Endothelial cell of umbilical vein (primary cell): ENCODE measurements at regions not wholly inside any gene's neighbourhood (a gene's known extent, or its start where the extent isn't known, plus 50 kb on each side); places are given as distances from the start of the nearest gene placed in this dataset.

Experiments used
- BruUV-seq: library from RNA; stranded (reverse); fragments of 400-500 nt; replicated peaks from 2 replicates; lab custom pipeline; 2021; lab: Mats Ljungman, UMichigan
- CTCF ChIA-PET: fragments of 300-600, 350-600 bp; sonication (Branson Sonifier 250); formaldehyde crosslinking; loops from one replicate; lab custom pipeline; 2021; ENCODE audit warnings: antibody characterized with exemption, inconsistent platforms; lab: Charles Lee
- POLR2A ChIA-PET: fragments of 300-600, 350-600 bp; sonication (Branson Sonifier 250); formaldehyde crosslinking; loops from one replicate; lab custom pipeline; 2021; ENCODE audit warnings: antibody characterized with exemption, inconsistent platforms; lab: Charles Lee
- DNase-seq: peaks from one replicate; pipeline ENCODE4 v3.0.0-alpha.2; 2011; ENCODE audit warnings: low read depth, low spot score
- FAIRE-seq: peaks from 2 replicates; lab custom pipeline; 2011; peaks lifted over from hg19 to GRCh38; lab: Jason Lieb, UNC
- H2AFZ ChIP-seq: 2 replicates; pipeline ENCODE4 v1.6.0; 2012; ENCODE audit warnings: low read depth, low read length, control low read depth, inconsistent platforms
- H3K27ac ChIP-seq: 2 replicates; pipeline ENCODE4 v1.5.1; 2011; ENCODE audit warnings: low read depth, mild to moderate bottlenecking, control low read depth, low read length, moderate library complexity; ENCODE audit not compliant: insufficient read depth
- H3K27me3 ChIP-seq, 2 experiments: 2 replicates each; pipeline versions ENCODE4 v1.6.0 to v1.6.1; 2011; ENCODE audit warnings: low read length in 2 of 2, mixed read lengths in 1 of 2; ENCODE audit not compliant: control insufficient read depth in 2 of 2, insufficient read depth in 2 of 2
- H3K36me3 ChIP-seq, 2 experiments: 2 replicates in 1 of 2; 3 replicates in 1 of 2; pipeline ENCODE4 v1.5.1; 2011; ENCODE audit warnings: low read length in 2 of 2, mild to moderate bottlenecking in 1 of 2, moderate library complexity in 1 of 2; ENCODE audit not compliant: control insufficient read depth in 2 of 2, insufficient read depth in 2 of 2; ENCODE audit errors: extremely low read depth in 1 of 2
- H3K4me1 ChIP-seq: 3 replicates; pipeline ENCODE4 v1.5.1; 2011; ENCODE audit warnings: mild to moderate bottlenecking, low read length; ENCODE audit not compliant: control insufficient read depth, insufficient read depth; ENCODE audit errors: extremely low read depth
- H3K4me2 ChIP-seq: 2 replicates; pipeline ENCODE4 v1.6.1; 2011; ENCODE audit warnings: low read length, control low read depth, mixed read lengths; ENCODE audit not compliant: insufficient read depth
- H3K4me3 ChIP-seq, 3 experiments: fragments of 200-600 bp in 1 of 3; sonication (generic), shearing (Covaris generic) in 1 of 3; replicated peaks in 1 of 3; 2 replicates each; pipeline ENCODE4 v1.5.1; 2011 to 2016; ENCODE audit warnings: control low read depth in 3 of 3, low read length in 3 of 3, mild to moderate bottlenecking in 2 of 3, inconsistent platforms in 1 of 3, low read depth in 1 of 3, moderate library complexity in 1 of 3; ENCODE audit not compliant: insufficient read depth in 1 of 3
- H3K79me2 ChIP-seq: 2 replicates; pipeline ENCODE4 v1.6.0; 2012; ENCODE audit warnings: low read length, inconsistent platforms; ENCODE audit not compliant: control insufficient read depth, insufficient read depth
- H3K9ac ChIP-seq: replicated peaks from 2 replicates; pipeline ENCODE3; 2011; ENCODE audit warnings: low read length, control low read depth; ENCODE audit not compliant: insufficient read depth; ENCODE audit errors: extremely low read depth
- H3K9me1 ChIP-seq: replicated peaks from 3 replicates; pipeline ENCODE4 v1.6.0; 2011; ENCODE audit warnings: mild to moderate bottlenecking, low read length; ENCODE audit not compliant: control insufficient read depth, insufficient read depth; ENCODE audit errors: extremely low read depth
- H3K9me3 ChIP-seq: replicated peaks from 2 replicates; pipeline ENCODE4 v1.5.1; 2012; ENCODE audit warnings: low read length, inconsistent platforms; ENCODE audit not compliant: control insufficient read depth, insufficient read depth
- H4K20me1 ChIP-seq: replicated peaks from 2 replicates; pipeline ENCODE3; 2011; ENCODE audit warnings: mild to moderate bottlenecking, low read length; ENCODE audit not compliant: control insufficient read depth, insufficient read depth; ENCODE audit errors: extremely low read depth
- CTCF ChIP-seq, 2 donors: IDR thresholded peaks; 1 replicate in 1 of 2; 2 replicates in 1 of 2; pipeline ENCODE4 v1.5.1; 2011; ENCODE audit warnings: low read length in 2 of 2, mild to moderate bottlenecking in 2 of 2, moderate library complexity in 2 of 2, control low read depth in 1 of 2, inconsistent platforms in 1 of 2, low read depth in 1 of 2; ENCODE audit not compliant: insufficient read depth in 1 of 2; ENCODE audit errors: extremely low read depth in 1 of 2
- EZH2 ChIP-seq: IDR thresholded peaks from 2 replicates; pipeline ENCODE4 v1.6.1; 2012; ENCODE audit warnings: borderline replicate concordance, low read depth, mild to moderate bottlenecking, moderate library complexity, low read length, inconsistent platforms; ENCODE audit not compliant: severe bottlenecking
- FOS ChIP-seq: IDR thresholded peaks from 2 replicates; pipeline ENCODE4 v1.6.1; 2011; ENCODE audit warnings: mild to moderate bottlenecking, low read length, moderate library complexity, borderline replicate concordance; ENCODE audit not compliant: insufficient read depth
- GATA2 ChIP-seq: IDR thresholded peaks from 2 replicates; pipeline ENCODE4 v1.7.0; 2011; ENCODE audit warnings: low read depth, mild to moderate bottlenecking, moderate library complexity, mixed read lengths, low read length; ENCODE audit not compliant: insufficient read length, insufficient read depth
- JUN ChIP-seq: IDR thresholded peaks from 2 replicates; pipeline ENCODE4 v1.6.1; 2011; ENCODE audit warnings: borderline replicate concordance, low read depth; ENCODE audit not compliant: insufficient read length, insufficient read depth
- MAX ChIP-seq: IDR thresholded peaks from 2 replicates; pipeline ENCODE4 v1.6.1; 2011; ENCODE audit not compliant: insufficient read depth, insufficient read length
- MYC ChIP-seq: IDR thresholded peaks from one replicate; pipeline ENCODE4 v1.6.1; 2011; ENCODE audit warnings: mild to moderate bottlenecking, low read depth, low read length
- POLR2A ChIP-seq: IDR thresholded peaks from 2 replicates; pipeline ENCODE4 v1.6.1; 2012; ENCODE audit warnings: low read depth, mild to moderate bottlenecking, control low read depth, low read length
- POLR2AphosphoS5 ChIP-seq: IDR thresholded peaks from 2 replicates; pipeline ENCODE4 v1.6.1; 2012; ENCODE audit warnings: low read depth, mild to moderate bottlenecking, control low read depth, low read length, moderate library complexity; ENCODE audit not compliant: insufficient read depth
- dilution Hi-C: fragments of 300-500 bp; cut with MboI; formaldehyde crosslinking; loops from one replicate; pipeline ENCODE4 v1.15.0; 2019; ENCODE audit warnings: low sequenced_read_pairs; ENCODE audit not compliant: extremely low pct_ligation_motif_present
- intact Hi-C: fragments of 100-400 bp; cut with micrococcal nuclease; formaldehyde crosslinking; loops from one replicate; pipeline ENCODE4 v1.10.0; 2022

DNA sequence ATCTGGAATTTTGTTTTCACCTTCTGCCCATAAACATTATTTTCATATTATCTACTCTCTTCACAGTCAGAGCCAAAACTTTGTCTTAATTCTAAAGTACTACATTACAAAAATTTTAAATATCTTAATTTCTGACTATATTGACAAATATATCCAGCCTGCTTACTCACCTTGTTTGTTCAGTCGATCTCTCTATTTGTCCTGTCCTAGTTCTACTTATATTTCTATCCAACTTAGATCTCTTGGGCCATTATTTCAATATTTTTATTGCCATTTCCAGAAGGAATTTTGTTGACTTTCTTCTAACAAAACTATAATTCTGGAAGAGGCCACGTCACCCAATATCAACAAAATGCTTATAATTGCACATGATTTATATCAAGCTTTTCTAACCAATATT is 652.8 kb upstream of the CTNND2 start:
- Histone ChIP-seq H3K9ac (no peak overlapping the region), H3K9me1 (no peaks in the 10 kb centered on the region), H2AFZ (no peak overlapping the region), H3K79me2 (no peaks in the 10 kb centered on the region), H3K36me3 (no peaks in the 10 kb centered on the region), H3K27ac (no peak overlapping the region), H3K27me3 (no peaks in the 10 kb centered on the region), H3K4me2 (no peak overlapping the region), H3K4me3 (no peak overlapping the region), H4K20me1 (no peaks in the 10 kb centered on the region), H3K9me3 (peaks cover 2% of the 10 kb centered on the region), H3K4me1 (no peaks in the 10 kb centered on the region)
- intact Hi-C loops: no loop called here
- TF ChIP-seq JUN (no peak), POLR2AphosphoS5 (no peak), POLR2A (no peak), CTCF (IDR thresholded peaks at IDR 0.05; ENCODE audit: extremely low read depth in 1 of 2, insufficient read depth in 1 of 2, low read depth in 1 of 2, low read length in 2 of 2) (no peak), EZH2 (no peak), FOS (no peak), MYC (no peak), MAX (no peak), GATA2 (no peak)
- dilution Hi-C loops: no loop called here
- ChIA-PET CTCF (no interaction called here), POLR2A (no interaction called here)
- no TSS peak for BruUV-seq
- DNase-seq: no peak
- FAIRE-seq: no peak
